ENCODE measurements at regions not wholly inside any gene's neighbourhood (a gene's known extent, or its start where the extent isn't known, plus 50 kb on each side); places are given as distances from the start of the nearest gene placed in this dataset.

DNA sequence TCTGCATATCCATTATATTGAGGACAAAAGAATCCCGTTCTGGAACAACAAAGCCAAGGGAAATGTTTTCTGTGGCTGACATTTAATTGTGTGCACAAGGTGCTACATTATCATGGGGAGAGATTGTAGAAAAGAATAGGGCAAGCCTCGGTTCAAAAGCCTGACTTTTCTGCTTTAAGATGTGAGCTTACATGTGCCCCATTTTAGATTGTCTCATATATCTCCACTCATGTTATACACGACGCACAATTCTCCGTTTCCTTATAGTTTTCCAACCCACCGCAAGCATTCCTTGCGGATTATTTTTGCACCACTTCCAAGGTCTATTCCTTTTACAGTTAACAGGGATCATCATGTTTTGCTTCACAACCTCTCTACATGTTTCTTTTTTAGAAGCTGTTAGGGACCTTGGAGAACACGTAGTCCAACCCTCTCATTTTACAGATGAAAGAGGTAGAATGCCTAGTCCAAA lies 99.6 kb upstream of the MAML3 start:
- H3K4me3 ChIP-seq (ENCODE audit: low read depth, low read length) = no peak overlapping the region
- TF ChIP-seq, protein P1, sequence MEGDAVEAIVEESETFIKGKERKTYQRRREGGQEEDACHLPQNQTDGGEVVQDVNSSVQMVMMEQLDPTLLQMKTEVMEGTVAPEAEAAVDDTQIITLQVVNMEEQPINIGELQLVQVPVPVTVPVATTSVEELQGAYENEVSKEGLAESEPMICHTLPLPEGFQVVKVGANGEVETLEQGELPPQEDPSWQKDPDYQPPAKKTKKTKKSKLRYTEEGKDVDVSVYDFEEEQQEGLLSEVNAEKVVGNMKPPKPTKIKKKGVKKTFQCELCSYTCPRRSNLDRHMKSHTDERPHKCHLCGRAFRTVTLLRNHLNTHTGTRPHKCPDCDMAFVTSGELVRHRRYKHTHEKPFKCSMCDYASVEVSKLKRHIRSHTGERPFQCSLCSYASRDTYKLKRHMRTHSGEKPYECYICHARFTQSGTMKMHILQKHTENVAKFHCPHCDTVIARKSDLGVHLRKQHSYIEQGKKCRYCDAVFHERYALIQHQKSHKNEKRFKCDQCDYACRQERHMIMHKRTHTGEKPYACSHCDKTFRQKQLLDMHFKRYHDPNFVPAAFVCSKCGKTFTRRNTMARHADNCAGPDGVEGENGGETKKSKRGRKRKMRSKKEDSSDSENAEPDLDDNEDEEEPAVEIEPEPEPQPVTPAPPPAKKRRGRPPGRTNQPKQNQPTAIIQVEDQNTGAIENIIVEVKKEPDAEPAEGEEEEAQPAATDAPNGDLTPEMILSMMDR (IDR thresholded peaks at IDR 0.05; ENCODE audit: low read depth, low read length) = no peak

DNA sequence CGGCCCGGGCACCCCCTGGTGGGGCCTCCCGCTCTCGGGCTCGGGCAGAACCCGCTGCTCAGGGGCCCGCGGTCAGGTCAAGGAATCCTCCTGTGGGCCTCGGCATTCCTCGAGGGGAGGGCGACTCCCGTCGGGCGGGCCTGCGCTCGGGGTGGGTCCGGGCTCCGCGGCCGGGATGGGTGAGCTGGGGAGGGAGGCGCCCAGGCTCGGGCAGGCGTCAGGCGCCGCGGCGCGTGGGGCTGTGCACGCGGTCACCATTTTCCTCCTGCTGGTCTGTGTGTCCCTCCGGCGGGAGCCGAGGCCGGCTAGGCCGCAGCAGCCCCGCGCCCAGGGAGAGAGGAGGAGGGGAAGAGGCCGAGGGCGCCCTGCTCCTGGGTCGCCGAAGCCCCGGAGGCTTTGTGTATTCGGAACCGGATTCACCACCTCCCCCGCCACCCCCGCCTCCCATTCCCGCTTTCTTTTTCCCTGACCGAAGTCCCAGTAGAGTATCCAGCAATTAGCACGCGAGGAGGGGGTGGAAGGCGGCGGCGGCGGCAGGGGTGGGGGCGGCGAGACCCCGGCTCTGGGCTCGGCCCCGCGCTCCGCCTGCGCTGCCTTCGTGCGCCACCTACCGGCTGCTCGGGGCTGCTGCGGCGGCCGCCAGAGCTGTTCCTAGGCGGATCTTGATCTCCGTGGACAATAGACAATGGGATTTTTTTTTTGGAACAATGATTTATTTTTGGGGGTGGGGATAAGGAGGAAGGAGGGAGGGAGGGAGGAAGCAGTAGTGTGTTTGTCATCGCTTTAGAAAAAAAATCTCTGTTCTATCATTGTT lies 99.0 kb upstream of the MAML3 start:
- TF ChIP-seq, protein P1 (IDR thresholded peaks at IDR 0.05; ENCODE audit: low read depth, low read length) = peak; percentile 71
- H3K4me3 ChIP-seq (ENCODE audit: low read depth, low read length) = peak overlapping the region; percentile 49

DNA sequence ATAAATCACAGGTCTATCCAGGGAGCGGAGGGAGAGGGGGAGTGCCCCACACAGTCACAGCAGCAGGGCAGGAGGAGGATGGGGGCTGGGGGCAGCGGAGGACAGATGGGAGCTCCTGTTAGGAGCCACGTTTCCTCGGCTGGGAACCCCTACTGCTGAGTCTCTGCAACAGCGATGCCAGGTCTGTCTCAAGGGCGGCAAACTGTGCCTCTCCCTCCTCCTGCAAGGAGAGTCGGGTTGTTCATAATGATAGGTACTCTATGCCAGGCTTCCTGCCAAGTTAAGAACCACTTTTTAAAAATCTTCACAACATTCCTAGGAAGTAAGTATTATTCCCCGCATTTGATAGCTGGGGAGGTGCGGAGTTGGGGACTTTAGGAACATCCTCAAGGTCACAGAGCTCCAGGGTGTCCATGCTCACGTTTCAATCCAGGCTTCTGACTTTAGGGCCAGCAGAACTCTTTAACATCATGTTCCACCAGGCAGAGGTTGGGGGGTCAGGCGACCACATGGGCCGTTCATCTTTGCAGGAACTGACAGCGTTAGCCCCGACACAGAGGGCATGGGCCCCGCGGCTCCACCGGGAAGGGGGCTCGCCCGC lies 98.3 kb upstream of the MAML3 start:
- TF ChIP-seq, protein P1 (IDR thresholded peaks at IDR 0.05; ENCODE audit: low read depth, low read length) = no peak

DNA sequence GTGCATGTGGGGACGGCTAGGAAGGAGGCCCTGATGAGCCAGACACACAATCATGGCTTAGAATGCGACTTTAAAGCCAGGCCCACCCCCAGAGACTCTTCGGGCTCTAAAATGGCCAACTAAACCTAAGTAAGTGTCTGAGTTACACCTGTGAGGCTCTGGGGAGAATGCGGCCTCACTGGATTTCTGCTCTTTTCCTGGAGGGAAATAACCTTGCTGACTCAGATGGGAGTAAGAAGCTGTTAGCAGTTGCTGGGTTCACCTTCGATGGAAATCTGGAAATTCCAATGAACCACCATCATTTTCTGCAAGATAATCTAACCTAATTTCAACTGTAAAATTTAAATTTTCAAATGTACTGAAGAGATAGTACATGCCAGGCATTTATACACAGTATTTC lies 97.6 kb upstream of the MAML3 start:
- no peak overlapping the region for H3K4me3 ChIP-seq (ENCODE audit: low read depth, low read length)
- TF ChIP-seq, protein P1 (IDR thresholded peaks at IDR 0.05; ENCODE audit: low read depth, low read length) = no peak

More for the DNA sequence above, 98.3 kb upstream of the MAML3 start:
- peak overlapping the region; percentile 49 for H3K4me3 ChIP-seq (ENCODE audit: low read depth, low read length)

DNA sequence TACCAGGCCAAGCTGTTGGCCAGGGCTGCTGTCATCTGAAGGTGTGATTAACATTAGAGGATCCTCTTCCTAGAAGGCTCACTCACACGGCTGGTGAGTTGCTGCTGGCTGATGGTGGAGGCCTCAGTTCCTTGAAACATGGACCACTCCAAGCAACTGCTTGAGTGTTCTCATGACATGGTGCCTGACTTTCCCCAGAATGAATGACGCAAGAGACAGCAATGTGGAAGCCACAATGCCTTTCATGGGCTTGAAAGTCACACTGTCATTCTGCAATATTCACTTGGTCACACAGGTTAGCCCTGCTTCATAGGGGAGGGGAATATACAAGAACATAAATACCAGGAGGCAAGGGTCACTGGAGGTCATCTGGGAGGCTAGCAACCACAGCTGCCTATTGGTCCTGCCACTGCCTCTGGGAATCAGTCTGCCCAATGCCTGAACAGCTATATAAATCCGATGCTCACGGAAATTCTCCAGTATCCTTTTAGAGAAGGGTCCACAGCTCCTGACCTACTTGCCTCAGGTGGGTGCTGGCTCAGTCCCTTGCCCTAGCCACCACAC lies 97.1 kb upstream of the MAML3 start:
- H3K4me3 ChIP-seq (ENCODE audit: low read depth, low read length) = no peak overlapping the region
- TF ChIP-seq, protein P1 (IDR thresholded peaks at IDR 0.05; ENCODE audit: low read depth, low read length) = no peak

DNA sequence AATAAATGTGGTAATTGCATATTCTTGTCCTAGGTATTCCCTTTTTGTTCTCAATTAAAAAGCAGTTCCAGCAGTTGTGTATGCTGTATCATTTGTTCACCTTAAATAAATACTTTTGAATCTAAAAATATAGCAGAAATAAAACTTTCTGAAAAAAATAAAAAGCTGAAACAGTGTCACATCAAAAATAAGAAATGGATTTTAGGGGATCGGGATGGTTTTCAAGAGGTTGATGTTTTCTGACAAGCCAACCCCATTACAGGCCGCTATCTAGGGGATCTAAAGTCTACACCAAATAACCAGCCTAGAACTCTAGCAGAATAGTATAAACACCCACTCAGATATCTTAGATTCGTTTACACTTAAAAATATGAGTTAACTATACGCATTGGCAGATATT lies 95.4 kb upstream of the MAML3 start:
- TF ChIP-seq, protein P1 (IDR thresholded peaks at IDR 0.05; ENCODE audit: low read depth, low read length) = no peak
- no peak overlapping the region for H3K4me3 ChIP-seq (ENCODE audit: low read depth, low read length)

DNA sequence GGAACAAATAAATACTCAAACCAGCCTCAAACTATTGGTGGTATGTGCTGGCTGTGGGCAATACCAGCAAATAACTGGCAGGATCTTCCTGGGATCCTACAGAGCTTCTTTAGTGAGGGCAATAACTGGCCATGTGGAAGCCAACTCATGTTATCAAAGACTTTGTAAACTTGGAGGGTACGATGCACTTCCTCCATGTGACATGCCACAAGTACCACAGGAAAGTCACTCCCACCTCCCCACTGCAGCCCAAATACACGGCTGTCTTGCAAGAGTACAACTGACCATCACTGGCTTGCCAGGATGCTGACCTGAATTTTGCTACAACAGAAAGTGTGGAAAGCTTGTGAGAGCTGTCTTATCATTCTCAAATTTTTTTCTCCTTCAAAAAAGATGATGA lies 93.3 kb upstream of the MAML3 start:
- H3K4me3 ChIP-seq (ENCODE audit: low read depth, low read length) = no peak overlapping the region
- TF ChIP-seq, protein P1 (IDR thresholded peaks at IDR 0.05; ENCODE audit: low read depth, low read length) = no peak
